Esophagus squamous epithelium (tissue), 5 donors: ENCODE measurements at regions not wholly inside any gene's neighbourhood (a gene's known extent, or its start where the extent isn't known, plus 50 kb on each side); places are given as distances from the start of the nearest gene placed in this dataset.

Experiments used
- DNase-seq: peaks from one replicate; lab custom pipeline; 2025; lab: John Stamatoyannopoulos, UW
- H3K27ac ChIP-seq, 4 donors: fragments of 200-600 bp; sonication (generic); one replicate each; pipeline ENCODE4 v1.5.1; 2016 to 2019; ENCODE audit warnings: mild to moderate bottlenecking in 1 of 4
- H3K27me3 ChIP-seq, 4 donors: fragments of 200-600 bp; sonication (generic); 1 replicate in 3 of 4; 2 replicates in 1 of 4; pipeline versions ENCODE4 v1.5.1 to v1.6.0; 2017 to 2021; ENCODE audit warnings: antibody characterized with exemption in 1 of 4
- H3K36me3 ChIP-seq, 3 donors: fragments of 200-600 bp; sonication (generic); one replicate each; pipeline ENCODE4 v1.5.1; 2016 to 2019
- H3K4me1 ChIP-seq, 3 donors: fragments of 200-600 bp; sonication (generic); one replicate each; pipeline ENCODE4 v1.5.1; 2017 to 2019
- H3K4me3 ChIP-seq, 4 donors: fragments of 200-600 bp; sonication (generic); 1 replicate in 3 of 4; 2 replicates in 1 of 4; pipeline ENCODE4 v1.5.1; 2016 to 2019; ENCODE audit warnings: mild to moderate bottlenecking in 2 of 4, moderate library complexity in 1 of 4
- H3K9me3 ChIP-seq, 3 donors: fragments of 200-600 bp; sonication (generic); one replicate each; pipeline ENCODE4 v1.5.1; 2016 to 2019
- POLR2A ChIP-seq, 4 donors: fragments of 450-650 bp; IDR thresholded peaks; one replicate each; pipeline ENCODE4 v1.6.1; 2017; ENCODE audit warnings: antibody characterized with exemption in 4 of 4, mild to moderate bottlenecking in 4 of 4, moderate library complexity in 3 of 4
- WGBS, 2 donors: methylation state at CpG; one replicate each; pipeline ENCODE4 v1.1.5; 2018; 5-methylcytosine and 5-hydroxymethylcytosine counted together
- intact Hi-C: fragments of 100-400 bp; cut with DNase I; formaldehyde crosslinking; loops from one replicate; pipeline ENCODE4 v1.15.0; 2022
- TF ChIP-seq, protein P1 (sequence below), 6 experiments: fragments of 450-650 bp in 4 of 6; fragments of 200-600 bp in 2 of 6; sonication (generic) in 2 of 6; IDR thresholded peaks; one replicate each; pipeline ENCODE4 v1.5.1; 2016 to 2019; ENCODE audit warnings: antibody characterized with exemption in 6 of 6, mild to moderate bottlenecking in 4 of 6, moderate library complexity in 4 of 6
- donor health status: DM: yes; HTN: yes; CAD: no.

- intact Hi-C loops: no loop called here
- Histone ChIP-seq H3K27me3 (no peaks in the 10 kb centered on the region), H3K4me1 (no peaks in the 10 kb centered on the region), H3K36me3 (no peaks in the 10 kb centered on the region), H3K9me3 (no peaks in the 10 kb centered on the region), H3K4me3 (no peak overlapping the region), H3K27ac (no peak overlapping the region)
- TF ChIP-seq, protein P1, sequence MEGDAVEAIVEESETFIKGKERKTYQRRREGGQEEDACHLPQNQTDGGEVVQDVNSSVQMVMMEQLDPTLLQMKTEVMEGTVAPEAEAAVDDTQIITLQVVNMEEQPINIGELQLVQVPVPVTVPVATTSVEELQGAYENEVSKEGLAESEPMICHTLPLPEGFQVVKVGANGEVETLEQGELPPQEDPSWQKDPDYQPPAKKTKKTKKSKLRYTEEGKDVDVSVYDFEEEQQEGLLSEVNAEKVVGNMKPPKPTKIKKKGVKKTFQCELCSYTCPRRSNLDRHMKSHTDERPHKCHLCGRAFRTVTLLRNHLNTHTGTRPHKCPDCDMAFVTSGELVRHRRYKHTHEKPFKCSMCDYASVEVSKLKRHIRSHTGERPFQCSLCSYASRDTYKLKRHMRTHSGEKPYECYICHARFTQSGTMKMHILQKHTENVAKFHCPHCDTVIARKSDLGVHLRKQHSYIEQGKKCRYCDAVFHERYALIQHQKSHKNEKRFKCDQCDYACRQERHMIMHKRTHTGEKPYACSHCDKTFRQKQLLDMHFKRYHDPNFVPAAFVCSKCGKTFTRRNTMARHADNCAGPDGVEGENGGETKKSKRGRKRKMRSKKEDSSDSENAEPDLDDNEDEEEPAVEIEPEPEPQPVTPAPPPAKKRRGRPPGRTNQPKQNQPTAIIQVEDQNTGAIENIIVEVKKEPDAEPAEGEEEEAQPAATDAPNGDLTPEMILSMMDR (IDR thresholded peaks at IDR 0.05): no peak
- TF ChIP-seq POLR2A (IDR thresholded peaks at IDR 0.05): no peak
- 84 to 86% methylated on average over 4 of the region's 4 CpGs for WGBS, 2 donors
- DNase-seq: no peak
These were observed 92.6 kb upstream of the CERS6 start for GRCh38 chr2:168363347-168364092.

GRCh38 chr2:168365094-168365621 lies 90.9 kb upstream of the CERS6 start:
- Histone ChIP-seq H3K4me1 (no peaks in the 10 kb centered on the region), H3K9me3 (no peaks in the 10 kb centered on the region), H3K4me3 (no peak overlapping the region), H3K36me3 (no peaks in the 10 kb centered on the region), H3K27ac (no peak overlapping the region), H3K27me3 (no peaks in the 10 kb centered on the region)
- 75 to 78% methylated on average over 6 of the region's 6 CpGs for WGBS, 2 donors
- TF ChIP-seq, protein P1 (IDR thresholded peaks at IDR 0.05): no peak
- no peak for TF ChIP-seq POLR2A (IDR thresholded peaks at IDR 0.05)
- no peak for DNase-seq
- intact Hi-C loops: no loop called here

- Histone ChIP-seq H3K9me3 (no peaks in the 10 kb centered on the region), H3K27ac (no peak overlapping the region), H3K27me3 (no peaks in the 10 kb centered on the region), H3K36me3 (no peaks in the 10 kb centered on the region), H3K4me3 (no peak overlapping the region), H3K4me1 (no peaks in the 10 kb centered on the region)
- intact Hi-C loops: no loop called here
- 77 to 91% methylated on average over 2 of the region's 2 CpGs for WGBS, 2 donors
- no peak for DNase-seq
- TF ChIP-seq, protein P1 (IDR thresholded peaks at IDR 0.05): no peak
- TF ChIP-seq POLR2A (IDR thresholded peaks at IDR 0.05): no peak
These were observed 87.0 kb upstream of the CERS6 start for GRCh38 chr2:168369031-168369430.

GRCh38 chr2:168371273-168372019 lies 84.6 kb upstream of the CERS6 start:
- no peak for TF ChIP-seq POLR2A (IDR thresholded peaks at IDR 0.05)
- TF ChIP-seq, protein P1 (IDR thresholded peaks at IDR 0.05): no peak
- H3K4me3 ChIP-seq: no peak overlapping the region
- no peak for DNase-seq
- no peaks in the 10 kb centered on the region for H3K36me3 ChIP-seq
- WGBS, 2 donors: 71 to 75% methylated on average over 4 of the region's 4 CpGs
- no peaks in the 10 kb centered on the region for H3K27me3 ChIP-seq
- no peak overlapping the region for H3K27ac ChIP-seq
- no peaks in the 10 kb centered on the region for H3K9me3 ChIP-seq
- intact Hi-C loops: no loop called here
- H3K4me1 ChIP-seq: no peaks in the 10 kb centered on the region

DNA sequence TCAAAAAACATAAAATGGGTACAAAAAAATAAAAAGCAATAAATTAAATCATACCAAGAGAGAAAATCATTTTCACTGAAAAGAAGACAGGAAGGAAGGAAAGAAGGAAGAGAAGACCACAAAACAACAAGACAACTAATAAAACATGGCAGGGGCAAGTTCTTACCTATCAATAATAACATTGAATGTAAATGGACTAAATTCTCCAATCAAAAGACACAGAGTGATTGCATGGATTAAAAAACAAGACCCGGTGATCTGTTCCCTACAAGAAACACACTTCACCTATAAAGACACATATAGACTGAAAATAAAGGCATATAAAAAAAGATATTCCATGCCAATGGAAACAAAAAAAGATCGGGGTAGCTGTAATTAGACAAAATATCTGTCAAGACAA lies 82.6 kb upstream of the CERS6 start:
- TF ChIP-seq POLR2A (IDR thresholded peaks at IDR 0.05): no peak
- H3K4me3 ChIP-seq: no peak overlapping the region
- H3K4me1 ChIP-seq: no peaks in the 10 kb centered on the region
- no peak overlapping the region for H3K27ac ChIP-seq
- intact Hi-C loops: no loop called here
- H3K27me3 ChIP-seq: no peaks in the 10 kb centered on the region
- WGBS, 2 donors: 82 to 94% methylated on average over 2 of the region's 2 CpGs
- no peaks in the 10 kb centered on the region for H3K9me3 ChIP-seq
- H3K36me3 ChIP-seq: no peaks in the 10 kb centered on the region
- DNase-seq: no peak
